ENCODE measurements at regions not wholly inside any gene's neighbourhood (a gene's known extent, or its start where the extent isn't known, plus 50 kb on each side); places are given as distances from the start of the nearest gene placed in this dataset.
"Not testable (repeated sequence)": the region's sequence is repeated elsewhere in the genome, so short reads cannot be mapped to it uniquely, and the experiment has no call there.

DNA sequence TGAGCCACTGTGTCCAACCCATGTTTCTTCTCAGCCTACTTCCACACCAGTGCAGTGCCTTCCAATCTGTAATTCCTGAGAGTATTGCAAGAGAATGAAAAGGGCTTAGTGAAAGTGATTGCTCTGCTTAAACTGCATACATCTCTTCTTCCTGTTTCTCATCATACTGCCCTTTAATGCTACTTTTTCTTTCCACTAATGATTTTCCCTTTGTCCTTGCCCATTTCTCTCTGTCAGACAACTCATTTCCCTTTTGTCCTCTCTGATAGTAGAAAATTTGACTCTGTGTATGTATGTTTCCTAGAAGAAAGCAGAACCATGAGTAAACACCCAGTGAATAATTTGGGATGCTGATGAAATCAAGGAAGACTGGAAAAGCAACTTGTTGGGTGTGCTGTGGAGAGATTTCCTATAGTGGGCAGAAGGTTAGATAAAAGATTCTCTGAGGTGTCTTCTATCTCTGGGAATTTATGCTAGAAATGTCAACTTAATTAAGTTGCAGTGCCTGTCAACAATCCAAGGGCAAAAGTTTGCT is 102.2 kb upstream of the CHD1 start:
- H3K27ac Mint-ChIP-seq: peak overlapping the region; percentile 16
- no peak for DNase-seq
- ATAC-seq (ENCODE audit: low read depth): no peak
- H3K4me3 Mint-ChIP-seq: no peak overlapping the region
- no peaks in the 10 kb centered on the region for H3K9me3 Mint-ChIP-seq
- H3K36me3 Mint-ChIP-seq: no peaks in the 10 kb centered on the region
- H3K4me1 Mint-ChIP-seq: peaks cover 36% of the 10 kb centered on the region
- POLR2A ChIA-PET: no interaction called here
- no peaks in the 10 kb centered on the region for H3K27me3 Mint-ChIP-seq

DNA sequence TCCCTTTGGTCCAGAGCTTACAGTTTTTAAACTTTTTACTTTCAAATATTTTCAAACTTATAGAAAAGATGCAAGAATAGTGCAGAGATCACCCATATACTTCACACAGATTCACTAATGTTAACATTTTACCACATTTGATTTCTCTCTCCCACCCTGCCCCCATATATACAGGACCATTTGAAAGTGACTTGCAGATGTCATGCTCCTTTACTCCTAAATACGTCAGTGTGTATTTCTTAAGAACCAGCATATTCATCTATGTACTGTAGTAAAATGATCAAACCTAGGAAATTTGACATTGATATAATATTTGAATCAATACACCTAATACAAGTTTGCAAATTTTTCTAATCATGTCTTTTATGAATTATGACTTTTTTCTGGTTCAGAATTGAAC is 100.4 kb upstream of the CHD1 start:
- no peaks in the 10 kb centered on the region for H3K27me3 Mint-ChIP-seq
- no peak overlapping the region for H3K4me3 Mint-ChIP-seq
- peaks cover 33% of the 10 kb centered on the region for H3K4me1 Mint-ChIP-seq
- no peaks in the 10 kb centered on the region for H3K9me3 Mint-ChIP-seq
- no peaks in the 10 kb centered on the region for H3K36me3 Mint-ChIP-seq
- H3K27ac Mint-ChIP-seq: no peak overlapping the region
- ATAC-seq (ENCODE audit: low read depth): no peak
- DNase-seq: no peak
- POLR2A ChIA-PET: interaction anchor here (3.1 kb wide), 1 partner anchor 100 kb away, joined by 12 read pairs; the partner anchor contains the start of gene CHD1

DNA sequence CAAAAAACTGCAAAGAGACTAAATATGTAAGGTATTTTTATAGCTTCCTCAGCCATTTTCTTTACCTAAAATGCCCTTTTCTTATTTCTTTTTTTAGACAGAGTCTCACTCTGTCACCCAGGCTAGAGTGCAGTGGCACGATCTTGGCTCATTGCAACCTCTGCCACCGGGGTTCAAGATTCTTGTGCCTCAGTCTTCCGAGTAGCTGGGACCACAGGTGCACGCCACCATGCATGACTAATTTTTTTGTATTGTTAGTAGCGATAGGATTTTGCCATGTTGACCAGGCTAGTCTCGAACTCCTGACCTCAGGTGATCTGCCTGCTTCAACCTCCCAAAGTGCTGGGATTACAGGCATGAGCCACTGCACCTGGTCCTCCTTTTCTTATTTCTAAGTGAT is 99.4 kb upstream of the CHD1 start:
- H3K27ac Mint-ChIP-seq; H3K36me3 Mint-ChIP-seq; DNase-seq; H3K9me3 Mint-ChIP-seq; H3K27me3 Mint-ChIP-seq; H3K4me3 Mint-ChIP-seq; ATAC-seq (ENCODE audit: low read depth): not testable (repeated sequence)
- H3K4me1 Mint-ChIP-seq: peaks cover 27% of the 10 kb centered on the region
- POLR2A ChIA-PET: interaction anchor here (1.3 to 3.1 kb wide), 2 partner anchors 9 to 99 kb away, joined by 5 to 12 read pairs; partner anchors contain the start of gene CHD1

DNA sequence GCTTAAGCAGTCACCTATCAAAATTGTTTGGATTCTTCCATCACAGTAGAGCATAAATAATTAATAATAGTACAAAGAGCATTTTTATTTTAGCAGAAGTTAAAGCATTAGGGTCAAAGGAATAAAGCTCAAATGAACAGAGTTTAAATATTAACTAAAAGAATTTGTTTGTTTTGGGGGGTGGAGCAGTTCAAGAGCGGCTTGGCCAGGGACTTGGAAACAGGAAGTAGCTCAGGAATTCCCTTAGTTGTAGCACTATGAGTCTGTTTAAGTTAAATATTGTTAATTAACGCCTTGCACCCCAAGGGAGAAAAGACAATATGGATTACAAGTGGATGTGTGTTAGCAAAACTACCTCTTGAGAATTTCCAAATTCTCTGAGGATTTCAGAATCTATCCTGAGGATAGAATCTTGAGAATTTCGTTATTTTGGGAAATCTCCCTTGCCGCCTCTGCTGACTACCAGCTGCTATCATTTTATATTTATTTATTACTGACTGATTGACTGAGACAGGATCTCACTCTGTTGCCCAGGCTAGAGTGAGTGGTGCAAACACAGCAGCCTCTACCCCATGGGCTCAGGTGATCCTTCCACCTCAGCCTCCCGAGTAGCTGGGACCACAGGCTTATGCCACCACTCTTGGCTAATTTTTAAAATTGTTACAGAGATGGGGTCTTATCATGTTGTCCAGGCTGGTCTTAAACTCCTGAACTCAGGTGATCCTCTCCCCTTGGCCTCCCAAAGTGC is 96.7 kb upstream of the CHD1 start:
- POLR2A ChIA-PET: no interaction called here
- Mint-ChIP-seq H3K4me1 (peaks cover 16% of the 10 kb centered on the region), H3K9me3 (no peaks in the 10 kb centered on the region), H3K36me3 (no peaks in the 10 kb centered on the region), H3K4me3 (no peak overlapping the region), H3K27ac (no peak overlapping the region), H3K27me3 (no peaks in the 10 kb centered on the region)
- DNase-seq: no peak
- no peak for ATAC-seq (ENCODE audit: low read depth)

DNA sequence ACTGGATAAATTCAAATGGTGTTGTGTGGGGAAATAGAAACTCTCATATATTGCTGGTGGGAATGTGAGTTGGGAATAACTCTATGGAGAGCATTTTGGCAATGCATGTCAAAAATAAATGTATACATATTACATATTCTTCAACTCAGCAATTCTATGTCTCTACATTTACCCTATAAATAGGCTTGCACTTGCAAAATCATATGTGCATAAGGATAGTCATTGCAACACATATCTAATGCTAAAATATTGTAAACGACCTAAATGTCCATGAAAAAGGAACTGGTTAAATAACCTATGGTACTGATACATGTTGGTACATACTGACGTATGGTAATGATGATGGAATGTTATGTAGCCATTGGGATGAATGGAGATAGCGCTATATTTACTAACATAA is 94.5 kb upstream of the CHD1 start:
- no peak for ATAC-seq (ENCODE audit: low read depth)
- Mint-ChIP-seq H3K36me3 (no peaks in the 10 kb centered on the region), H3K9me3 (no peaks in the 10 kb centered on the region)

DNA sequence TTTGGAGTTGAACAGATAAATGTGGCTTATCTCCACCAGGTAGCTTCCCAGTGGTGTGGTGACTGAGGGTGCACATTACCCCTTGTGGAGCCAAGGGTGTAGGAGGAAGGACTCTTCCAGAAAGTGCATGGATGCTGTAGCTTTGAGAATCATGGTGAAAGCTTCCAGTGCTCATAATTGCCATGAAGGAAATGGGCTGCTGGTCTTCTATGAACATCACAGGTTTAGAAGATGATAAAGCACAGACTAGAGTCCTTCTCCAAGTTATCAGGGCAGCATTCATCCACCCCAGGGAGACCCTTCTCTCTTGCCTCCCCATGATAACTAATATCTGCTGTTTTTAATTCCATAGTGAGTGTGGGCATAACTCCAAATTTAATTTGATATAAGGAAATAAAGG is 93.4 kb upstream of the CHD1 start:
- no peaks in the 10 kb centered on the region for H3K9me3 Mint-ChIP-seq
- H3K27ac Mint-ChIP-seq: no peak overlapping the region
- H3K4me1 Mint-ChIP-seq: peaks cover 12% of the 10 kb centered on the region
- POLR2A ChIA-PET: no interaction called here
- no peaks in the 10 kb centered on the region for H3K36me3 Mint-ChIP-seq
- no peaks in the 10 kb centered on the region for H3K27me3 Mint-ChIP-seq
- H3K4me3 Mint-ChIP-seq: no peak overlapping the region
- ATAC-seq (ENCODE audit: low read depth): no peak
- no peak for DNase-seq

More for the DNA sequence above, 94.5 kb upstream of the CHD1 start:
- no peaks in the 10 kb centered on the region for H3K27me3 Mint-ChIP-seq
- H3K4me3 Mint-ChIP-seq: no peak overlapping the region
- H3K27ac Mint-ChIP-seq: no peak overlapping the region
- H3K4me1 Mint-ChIP-seq: peaks cover 16% of the 10 kb centered on the region
- DNase-seq: no peak
- POLR2A ChIA-PET: no interaction called here

DNA sequence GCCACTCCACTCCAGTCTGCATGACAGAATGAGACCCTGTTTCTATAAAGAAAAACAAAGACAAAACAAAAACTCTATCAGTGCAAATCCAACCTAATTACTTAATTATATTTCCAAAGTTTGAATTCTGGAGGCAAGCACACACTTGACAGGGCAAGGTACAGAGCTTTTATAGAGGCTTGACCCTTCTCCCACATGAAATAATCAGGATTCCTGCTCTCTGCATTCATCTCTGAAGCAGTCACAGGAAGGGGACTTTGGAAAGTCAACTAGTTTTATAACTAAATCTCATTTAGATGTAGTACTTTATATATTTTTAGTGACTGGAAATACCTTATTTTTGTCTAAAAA is 91.9 kb upstream of the CHD1 start:
- Mint-ChIP-seq H3K4me3 (no peak overlapping the region), H3K27me3 (no peaks in the 10 kb centered on the region), H3K36me3 (no peaks in the 10 kb centered on the region), H3K27ac (no peak overlapping the region), H3K4me1 (peaks cover 3% of the 10 kb centered on the region), H3K9me3 (no peaks in the 10 kb centered on the region)
- DNase-seq (no peak), ATAC-seq (ENCODE audit: low read depth) (no peak)
- POLR2A ChIA-PET: no interaction called here

DNA sequence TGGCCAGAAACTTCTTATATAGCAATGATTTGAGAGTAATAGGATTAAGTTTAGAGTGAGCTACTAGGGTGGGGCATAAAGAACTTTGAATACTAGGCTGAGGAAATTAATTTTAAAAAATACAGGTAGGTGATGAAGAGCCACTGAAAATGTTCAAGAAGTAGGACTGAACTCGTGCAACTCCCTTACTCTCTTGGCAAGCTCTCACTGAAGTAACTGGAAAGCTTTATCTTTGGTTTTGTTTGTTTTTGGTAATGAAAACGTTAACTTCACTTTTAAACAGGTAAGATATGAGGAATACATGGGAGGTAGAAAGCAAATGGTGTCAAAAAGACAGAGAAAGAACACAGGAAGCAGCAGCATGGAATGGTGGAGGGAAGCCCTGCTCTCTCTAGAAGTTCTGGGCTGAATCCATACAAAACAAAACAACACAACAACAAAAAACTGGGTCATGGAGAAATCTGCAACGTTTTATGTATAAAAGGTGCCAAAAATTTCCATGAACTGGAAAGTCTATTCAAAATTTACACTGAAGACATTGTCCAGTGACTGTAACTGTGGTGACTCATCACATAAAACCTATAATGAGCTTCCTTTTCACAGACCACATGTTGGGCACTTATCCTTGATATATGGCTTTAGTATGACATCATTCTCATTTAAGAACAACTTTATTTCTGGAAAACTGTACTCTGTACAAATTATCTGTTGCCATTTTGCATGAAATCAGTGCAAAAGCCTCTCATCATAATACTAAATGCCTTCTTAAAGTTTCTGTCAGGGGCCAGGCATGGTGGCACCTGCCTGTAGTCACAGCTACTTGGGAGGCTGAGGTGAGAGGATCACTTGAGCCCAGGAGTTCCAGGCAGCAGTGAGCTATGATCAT is 91.2 kb upstream of the CHD1 start:
- POLR2A ChIA-PET: no interaction called here
- no peak for DNase-seq
- H3K36me3 Mint-ChIP-seq: peaks cover 2% of the 10 kb centered on the region
- peaks cover 2% of the 10 kb centered on the region for H3K9me3 Mint-ChIP-seq
- ATAC-seq (ENCODE audit: low read depth): no peak
- no peaks in the 10 kb centered on the region for H3K27me3 Mint-ChIP-seq
- H3K4me3 Mint-ChIP-seq: no peak overlapping the region
- no peak overlapping the region for H3K27ac Mint-ChIP-seq
- H3K4me1 Mint-ChIP-seq: peaks cover 3% of the 10 kb centered on the region

DNA sequence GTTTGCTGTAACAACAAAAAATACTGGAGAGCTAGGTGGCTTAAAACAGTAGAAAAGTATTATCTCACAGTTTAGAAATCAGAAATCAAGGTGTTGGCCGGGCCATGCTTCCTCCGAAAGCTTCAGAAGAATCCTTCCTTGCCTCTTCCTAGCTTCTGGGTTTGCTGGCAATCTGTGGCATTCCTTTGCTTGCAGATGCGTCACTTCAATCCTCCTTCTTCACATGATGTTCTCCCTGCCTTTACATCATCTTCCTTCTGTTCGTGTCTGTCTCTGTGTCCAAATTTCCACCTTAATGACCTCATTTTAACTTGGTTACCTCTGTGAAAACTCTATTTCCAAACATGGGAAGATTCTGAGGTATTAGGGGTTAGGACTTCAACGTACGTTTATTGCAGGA is 90.4 kb upstream of the CHD1 start:
- peaks cover 4% of the 10 kb centered on the region for H3K9me3 Mint-ChIP-seq
- DNase-seq (no peak), ATAC-seq (ENCODE audit: low read depth) (no peak)
- H3K4me1 Mint-ChIP-seq: peaks cover 3% of the 10 kb centered on the region
- peaks cover 2% of the 10 kb centered on the region for H3K36me3 Mint-ChIP-seq
- POLR2A ChIA-PET: no interaction called here
- no peak overlapping the region for H3K27ac Mint-ChIP-seq
- no peak overlapping the region for H3K4me3 Mint-ChIP-seq
- no peaks in the 10 kb centered on the region for H3K27me3 Mint-ChIP-seq

DNA sequence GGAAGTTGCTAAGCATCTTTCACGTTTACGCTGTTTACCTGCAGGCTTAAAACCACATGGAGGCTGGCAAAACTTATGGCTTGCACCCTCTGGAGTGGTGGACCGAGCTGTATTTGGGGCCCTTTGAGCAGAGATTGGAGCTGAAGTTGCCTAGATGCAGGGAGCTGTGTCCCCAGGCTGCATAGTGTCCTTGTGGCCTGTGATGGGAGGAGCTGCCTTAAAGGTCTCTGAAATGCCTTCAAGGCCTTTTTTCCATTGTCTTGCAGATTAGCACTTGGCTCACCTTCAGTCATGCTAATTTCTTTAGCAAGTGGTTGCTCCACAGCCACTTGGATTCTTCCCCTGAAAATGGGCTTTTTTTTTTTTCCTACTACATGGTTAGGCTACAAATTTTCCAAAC is 81.5 kb upstream of the CHD1 start:
- no peak for ATAC-seq (ENCODE audit: low read depth)
- Mint-ChIP-seq H3K4me3 (no peak overlapping the region), H3K4me1 (no peaks in the 10 kb centered on the region), H3K27ac (no peak overlapping the region), H3K9me3 (peaks cover 2% of the 10 kb centered on the region), H3K36me3 (peaks cover 2% of the 10 kb centered on the region), H3K27me3 (no peaks in the 10 kb centered on the region)
- no peak for DNase-seq
- POLR2A ChIA-PET: no interaction called here

DNA sequence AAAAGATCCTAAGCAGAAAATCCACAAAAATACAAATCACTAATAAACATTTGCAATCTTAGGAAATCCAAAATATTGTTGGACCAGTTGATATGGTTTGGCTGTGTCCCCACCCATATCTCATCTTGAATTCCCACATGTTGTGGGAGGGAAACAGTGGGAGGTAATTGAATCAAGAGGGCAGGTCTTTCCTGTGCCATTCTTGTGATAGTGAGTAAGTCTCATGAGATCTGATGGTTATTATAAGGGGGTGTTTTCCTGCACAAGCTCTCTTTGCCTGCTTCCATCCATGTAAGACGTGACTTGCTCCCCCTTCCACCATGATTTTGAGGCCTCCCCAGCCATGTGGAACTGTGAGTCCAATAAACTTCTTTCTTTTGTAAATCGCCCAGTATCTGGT is 79.2 kb upstream of the CHD1 start:
- H3K27me3 Mint-ChIP-seq; H3K9me3 Mint-ChIP-seq; H3K4me1 Mint-ChIP-seq; H3K4me3 Mint-ChIP-seq; H3K27ac Mint-ChIP-seq; POLR2A ChIA-PET; DNase-seq; ATAC-seq (ENCODE audit: low read depth); H3K36me3 Mint-ChIP-seq: not testable (repeated sequence)

DNA sequence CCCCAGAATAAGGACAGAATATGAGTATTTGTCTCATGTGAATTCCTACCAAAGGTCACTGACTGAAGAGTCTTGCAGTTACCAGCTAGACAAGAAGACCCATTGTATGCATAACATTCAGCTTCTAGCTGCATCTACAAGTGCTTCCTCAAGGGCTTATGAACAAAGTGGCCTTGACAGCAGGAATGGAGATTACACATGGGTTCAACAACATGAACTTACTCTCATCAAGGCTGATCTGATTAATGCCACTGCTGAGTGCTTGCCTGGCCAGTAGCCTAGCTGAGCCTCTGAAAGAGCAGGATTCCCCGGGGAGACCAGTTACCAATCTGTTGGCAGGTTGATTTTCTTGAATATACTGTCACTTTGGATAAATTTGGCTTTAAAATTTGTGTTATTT is 76.7 kb upstream of the CHD1 start:
- DNase-seq (no peak), ATAC-seq (ENCODE audit: low read depth) (no peak)
- Mint-ChIP-seq H3K4me3 (no peak overlapping the region), H3K9me3 (peaks cover 5% of the 10 kb centered on the region), H3K27ac (no peak overlapping the region), H3K36me3 (no peaks in the 10 kb centered on the region), H3K27me3 (peaks cover 2% of the 10 kb centered on the region), H3K4me1 (peaks cover 3% of the 10 kb centered on the region)
- POLR2A ChIA-PET: no interaction called here

DNA sequence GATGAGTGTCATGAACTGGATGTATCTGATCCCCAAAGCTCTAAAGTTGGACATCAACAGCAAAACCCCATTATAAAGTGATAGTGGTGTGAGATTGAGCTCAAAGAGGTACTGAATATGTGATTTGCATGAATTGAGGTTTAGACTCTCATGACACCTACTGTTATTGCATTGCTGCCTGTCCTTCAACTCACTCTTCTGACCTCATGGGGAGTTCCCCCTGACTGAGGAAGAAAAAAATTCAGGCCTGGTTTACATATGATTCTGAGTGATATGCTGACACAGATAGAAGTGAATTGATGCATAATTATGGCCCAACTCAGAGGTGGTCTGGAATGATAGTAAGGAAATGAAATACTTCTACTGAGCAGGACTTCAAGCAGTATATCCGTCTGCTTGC is 76.2 kb upstream of the CHD1 start:
- no peak overlapping the region for H3K4me3 Mint-ChIP-seq
- peaks cover 3% of the 10 kb centered on the region for H3K4me1 Mint-ChIP-seq
- H3K27ac Mint-ChIP-seq: no peak overlapping the region
- no peak for DNase-seq
- peak; percentile 74 for ATAC-seq (ENCODE audit: low read depth)
- H3K36me3 Mint-ChIP-seq: no peaks in the 10 kb centered on the region
- POLR2A ChIA-PET: interaction anchor here (0.6 kb wide), 1 partner anchor 28 kb away, joined by 3 read pairs; no protein-coding TSS in a partner anchor
- H3K27me3 Mint-ChIP-seq: peaks cover 2% of the 10 kb centered on the region
- H3K9me3 Mint-ChIP-seq: peaks cover 5% of the 10 kb centered on the region

DNA sequence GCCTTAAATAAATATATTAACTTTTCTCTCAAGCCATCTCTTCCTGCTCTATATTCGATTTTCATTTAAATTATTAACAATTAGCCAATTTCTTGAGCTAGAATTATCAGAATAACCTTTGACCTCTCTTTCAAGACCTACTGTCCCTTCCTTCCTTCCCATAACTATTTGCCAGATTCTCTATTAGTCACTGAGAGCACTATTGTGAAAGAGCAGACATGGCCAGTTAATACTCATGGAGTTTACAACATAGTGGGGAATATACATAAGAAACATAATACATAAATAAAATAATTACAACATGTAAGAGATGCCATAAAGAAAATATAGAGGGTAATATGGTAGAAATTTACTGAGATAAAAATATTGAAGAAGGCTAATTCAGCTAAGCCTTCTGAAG is 72.1 kb upstream of the CHD1 start:
- POLR2A ChIA-PET: no interaction called here
- ATAC-seq (ENCODE audit: low read depth) (no peak), DNase-seq (no peak)
- Mint-ChIP-seq H3K4me1 (peaks cover 3% of the 10 kb centered on the region), H3K4me3 (no peak overlapping the region), H3K9me3 (peaks cover 5% of the 10 kb centered on the region), H3K36me3 (no peaks in the 10 kb centered on the region), H3K27ac (no peak overlapping the region), H3K27me3 (peaks cover 4% of the 10 kb centered on the region)
